Vagina (tissue), 2 donors: ENCODE measurements at regions not wholly inside any gene's neighbourhood (a gene's known extent, or its start where the extent isn't known, plus 50 kb on each side); places are given as distances from the start of the nearest gene placed in this dataset.

Source experiments
- CTCF ChIP-seq, 3 experiments: fragments of 450-650 bp in 2 of 3; fragments of 200-600 bp in 1 of 3; sonication (generic) in 1 of 3; IDR thresholded peaks; one replicate each; pipeline ENCODE4 v1.5.1; 2017 to 2019; ENCODE audit warnings: antibody characterized with exemption in 3 of 3, mild to moderate bottlenecking in 2 of 3, moderate library complexity in 2 of 3
- POLR2AphosphoS5 ChIP-seq, 2 donors: sonication (generic); formaldehyde crosslinking; IDR thresholded peaks; one replicate each; pipeline ENCODE4 v1.9.0; 2017; ENCODE audit warnings: antibody characterized with exemption in 2 of 2, mild to moderate bottlenecking in 2 of 2, low read depth in 1 of 2; ENCODE audit not compliant: insufficient read depth in 1 of 2

GRCh38 chr1:98188774-98189173 lies 267.9 kb upstream of the DPYD start:
- TF ChIP-seq CTCF (IDR thresholded peaks at IDR 0.05) (no peak), POLR2AphosphoS5 (IDR thresholded peaks at IDR 0.05; ENCODE audit: insufficient read depth in 1 of 2, low read depth in 1 of 2) (no peak)
